A673 (cell line): ENCODE measurements at regions not wholly inside any gene's neighbourhood (a gene's known extent, or its start where the extent isn't known, plus 50 kb on each side); places are given as distances from the start of the nearest gene placed in this dataset.
"Not testable (repeated sequence)": the region's sequence is repeated elsewhere in the genome, so short reads cannot be mapped to it uniquely, and the experiment has no call there.

ENCODE experiments used
- BruUV-seq: library from RNA; stranded (reverse); fragments of 400-500 nt; replicated peaks from 2 replicates; lab custom pipeline; 2021; lab: Mats Ljungman, UMichigan
- CTCF ChIA-PET: fragments of 300-600 bp; sonication (Branson Sonifier 250); formaldehyde crosslinking; loops from one replicate; lab custom pipeline; 2022; ENCODE audit warnings: antibody characterized with exemption; lab: Charles Lee
- POLR2A ChIA-PET: fragments of 300-600 bp; sonication (Branson Sonifier 250); formaldehyde crosslinking; loops from one replicate; lab custom pipeline; 2022; ENCODE audit warnings: antibody characterized with exemption; ENCODE audit not compliant: low non-redundant PET; lab: Charles Lee
- DNase-seq: peaks from one replicate; pipeline ENCODE4 v3.0.0-alpha.2; 2015; ENCODE audit warnings: low spot score
- H3K27ac ChIP-seq: fragments of 200-600 bp; sonication (generic); 2 replicates; pipeline ENCODE4 v1.5.1; 2016; ENCODE audit warnings: mixed run types, low read depth, mild to moderate bottlenecking, mixed read lengths, antibody characterized with exemption, low read length; ENCODE audit not compliant: poor library complexity, severe bottlenecking
- H3K27me3 ChIP-seq: fragments of 200-600 bp; sonication (generic); replicated peaks from 2 replicates; pipeline ENCODE4 v1.6.1; 2017; ENCODE audit warnings: mixed run types, low read depth, mild to moderate bottlenecking, mixed read lengths, antibody characterized with exemption, low read length; ENCODE audit not compliant: insufficient read depth, poor library complexity
- H3K36me3 ChIP-seq: fragments of 200-600 bp; sonication (generic); 2 replicates; pipeline ENCODE4 v1.6.1; 2016; ENCODE audit warnings: mixed run types, mild to moderate bottlenecking, mixed read lengths, antibody characterized with exemption, low read length; ENCODE audit not compliant: insufficient read depth, poor library complexity, severe bottlenecking
- H3K4me1 ChIP-seq: fragments of 200-600 bp; sonication (generic); 2 replicates; pipeline ENCODE4 v1.6.1; 2017; ENCODE audit warnings: mixed run types, mild to moderate bottlenecking, mixed read lengths, antibody characterized with exemption, low read length; ENCODE audit not compliant: insufficient read depth, poor library complexity, severe bottlenecking
- H3K4me3 ChIP-seq: fragments of 200-600 bp; sonication (generic); 2 replicates; pipeline ENCODE4 v1.5.1; 2016; ENCODE audit warnings: low read depth, mixed run types, mild to moderate bottlenecking, mixed read lengths, low read length; ENCODE audit not compliant: poor library complexity, severe bottlenecking
- H3K9me3 ChIP-seq: fragments of 200-600 bp; sonication (generic); 2 replicates; pipeline ENCODE4 v1.6.1; 2016; ENCODE audit warnings: mixed run types, low read depth, mild to moderate bottlenecking, mixed read lengths, antibody characterized with exemption, low read length; ENCODE audit not compliant: poor library complexity, severe bottlenecking
- EZH2 ChIP-seq: fragments of 200-600 bp; sonication (generic); IDR thresholded peaks from 2 replicates; pipeline ENCODE4 v1.6.1; 2017; ENCODE audit warnings: borderline replicate concordance, low read depth, mild to moderate bottlenecking, mixed read lengths, antibody characterized with exemption, low read length; ENCODE audit not compliant: poor library complexity, severe bottlenecking
- intact Hi-C: fragments of 100-400 bp; cut with micrococcal nuclease; formaldehyde crosslinking; loops from one replicate; pipeline ENCODE4 v1.10.0; 2022; ENCODE audit not compliant: unreplicated experiment
- TF ChIP-seq, protein P1 (sequence below): fragments of 300-800, 200-600 bp; sonication (generic); conservative IDR thresholded peaks from 2 replicates; pipeline ENCODE4 v1.5.1; 2017; ENCODE audit warnings: low read depth, mild to moderate bottlenecking, antibody characterized with exemption, low read length, moderate library complexity, mixed read lengths

DNA sequence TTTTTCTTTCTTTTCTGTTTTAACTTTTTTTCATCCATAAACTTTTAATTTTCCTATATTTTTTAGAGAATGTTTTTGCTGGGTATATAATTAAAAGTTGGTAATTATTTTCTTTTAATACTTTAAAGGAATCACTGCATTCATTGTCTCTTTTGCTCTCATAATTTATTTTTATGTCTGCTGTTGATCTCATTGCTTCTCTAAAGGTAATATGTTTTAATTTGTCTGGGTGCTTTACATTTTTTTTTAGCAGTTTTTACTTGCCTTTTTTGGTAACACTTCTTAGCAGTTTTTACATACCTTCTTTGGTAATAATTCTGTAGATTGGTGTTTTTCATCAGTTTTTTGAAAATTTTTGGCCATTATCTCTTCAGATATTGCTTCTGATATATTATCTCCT, 89.4 kb upstream of the BMAL1 start:
- H3K4me1 ChIP-seq: no peaks in the 10 kb centered on the region
- H3K27ac ChIP-seq: no peak overlapping the region
- TF ChIP-seq, protein P1, sequence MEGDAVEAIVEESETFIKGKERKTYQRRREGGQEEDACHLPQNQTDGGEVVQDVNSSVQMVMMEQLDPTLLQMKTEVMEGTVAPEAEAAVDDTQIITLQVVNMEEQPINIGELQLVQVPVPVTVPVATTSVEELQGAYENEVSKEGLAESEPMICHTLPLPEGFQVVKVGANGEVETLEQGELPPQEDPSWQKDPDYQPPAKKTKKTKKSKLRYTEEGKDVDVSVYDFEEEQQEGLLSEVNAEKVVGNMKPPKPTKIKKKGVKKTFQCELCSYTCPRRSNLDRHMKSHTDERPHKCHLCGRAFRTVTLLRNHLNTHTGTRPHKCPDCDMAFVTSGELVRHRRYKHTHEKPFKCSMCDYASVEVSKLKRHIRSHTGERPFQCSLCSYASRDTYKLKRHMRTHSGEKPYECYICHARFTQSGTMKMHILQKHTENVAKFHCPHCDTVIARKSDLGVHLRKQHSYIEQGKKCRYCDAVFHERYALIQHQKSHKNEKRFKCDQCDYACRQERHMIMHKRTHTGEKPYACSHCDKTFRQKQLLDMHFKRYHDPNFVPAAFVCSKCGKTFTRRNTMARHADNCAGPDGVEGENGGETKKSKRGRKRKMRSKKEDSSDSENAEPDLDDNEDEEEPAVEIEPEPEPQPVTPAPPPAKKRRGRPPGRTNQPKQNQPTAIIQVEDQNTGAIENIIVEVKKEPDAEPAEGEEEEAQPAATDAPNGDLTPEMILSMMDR: no peak
- no peak for TF ChIP-seq EZH2
- ChIA-PET POLR2A (no interaction called here), CTCF (no interaction called here)
- intact Hi-C loops: no loop called here
- H3K4me3 ChIP-seq: no peak overlapping the region
- no peaks in the 10 kb centered on the region for H3K27me3 ChIP-seq
- BruUV-seq: no TSS peak
- H3K9me3 ChIP-seq: peaks cover 6% of the 10 kb centered on the region
- DNase-seq: no peak
- H3K36me3 ChIP-seq: no peaks in the 10 kb centered on the region

DNA sequence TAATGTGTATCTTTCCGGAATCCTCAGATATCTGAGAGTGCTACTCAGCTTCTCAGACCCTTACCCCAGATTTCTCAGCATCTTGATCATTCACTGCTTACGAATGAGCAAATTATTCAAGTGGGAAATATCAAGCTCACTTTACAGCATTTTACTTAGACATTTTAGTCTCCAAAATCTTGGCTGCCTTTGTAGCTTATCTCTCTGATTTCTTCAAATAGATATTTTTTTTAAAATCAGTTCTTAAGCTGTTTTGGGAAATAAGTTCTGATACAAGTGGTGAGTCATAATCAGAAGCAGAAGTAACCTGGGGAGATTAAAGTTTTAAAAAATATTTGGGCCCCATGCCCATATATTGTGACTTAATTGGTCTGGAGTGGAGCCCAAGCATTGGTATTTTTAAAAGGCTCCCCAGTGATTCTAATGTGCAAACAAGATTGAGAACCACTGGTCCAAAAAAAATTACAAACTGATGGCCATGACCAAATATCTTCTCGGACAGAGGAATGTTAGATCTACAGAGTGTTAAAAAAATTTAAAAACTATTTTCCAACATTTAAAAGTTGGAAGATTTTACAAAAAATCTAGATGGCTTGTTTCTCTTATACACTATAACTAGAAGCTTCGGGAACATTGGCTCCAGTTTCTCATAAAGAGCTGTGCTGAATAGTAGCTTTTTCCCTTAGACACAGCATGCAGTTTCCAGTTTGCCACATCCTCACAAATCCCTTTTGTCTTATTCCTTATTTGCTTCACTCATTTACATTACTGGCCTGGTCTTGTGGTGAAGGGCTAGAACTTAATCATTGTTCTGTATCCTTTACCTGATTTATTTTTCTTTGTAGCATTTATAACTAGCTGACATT, 87.8 kb upstream of the BMAL1 start:
- peaks cover 6% of the 10 kb centered on the region for H3K9me3 ChIP-seq
- no peaks in the 10 kb centered on the region for H3K4me1 ChIP-seq
- no peak overlapping the region for H3K27ac ChIP-seq
- no peak overlapping the region for H3K4me3 ChIP-seq
- DNase-seq: no peak
- BruUV-seq: no TSS peak
- no peaks in the 10 kb centered on the region for H3K27me3 ChIP-seq
- H3K36me3 ChIP-seq: no peaks in the 10 kb centered on the region
- POLR2A ChIA-PET: no interaction called here
- CTCF ChIA-PET: no interaction called here
- TF ChIP-seq, protein P1: no peak
- no peak for TF ChIP-seq EZH2
- intact Hi-C loops: no loop called here

DNA sequence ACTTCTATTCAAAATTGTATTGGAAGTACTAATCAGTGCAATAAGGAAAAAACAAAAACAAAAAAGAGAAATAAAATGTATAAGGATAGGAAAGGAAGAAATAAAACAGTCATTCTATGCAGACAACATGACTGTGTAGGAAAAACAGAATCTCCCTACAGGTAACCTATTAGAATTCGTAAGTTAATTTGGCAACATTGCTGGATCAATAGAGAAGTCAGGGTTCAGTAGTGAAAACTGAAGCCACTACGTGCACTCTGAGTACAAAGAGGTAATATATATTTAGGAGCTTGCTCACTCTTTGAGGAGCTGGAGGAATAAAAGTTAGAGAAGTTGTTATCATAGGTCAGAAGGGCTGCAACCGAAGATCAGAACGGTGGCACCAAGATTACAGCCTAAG, 84.0 kb upstream of the BMAL1 start:
- Histone ChIP-seq H3K4me3 (no peak overlapping the region), H3K27me3 (no peaks in the 10 kb centered on the region), H3K9me3 (peaks cover under 1% of the 10 kb centered on the region), H3K36me3 (no peaks in the 10 kb centered on the region), H3K27ac (no peak overlapping the region), H3K4me1 (no peaks in the 10 kb centered on the region)
- no TSS peak for BruUV-seq
- TF ChIP-seq, protein P1: no peak
- no peak for TF ChIP-seq EZH2
- DNase-seq: no peak
- ChIA-PET POLR2A (no interaction called here), CTCF (no interaction called here)
- intact Hi-C loops: no loop called here

DNA sequence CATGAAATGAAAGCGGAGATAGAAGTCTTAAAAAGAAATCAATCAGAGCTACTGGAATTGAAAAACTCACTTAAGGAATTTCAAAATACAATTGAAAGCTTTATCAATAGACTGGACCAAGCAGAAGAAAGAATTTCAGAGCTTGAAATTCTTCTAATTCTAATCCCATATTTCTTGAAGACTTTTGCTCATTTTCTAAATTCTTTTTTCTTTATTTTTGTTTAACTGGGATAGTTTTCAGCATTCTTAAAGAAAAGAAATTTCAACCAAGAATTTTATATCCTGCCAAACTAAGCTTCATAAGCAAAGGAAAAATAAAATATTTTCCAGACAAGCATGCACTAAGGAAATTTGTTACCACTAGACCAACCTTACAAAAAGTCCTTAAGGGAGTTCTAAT, 80.2 kb upstream of the BMAL1 start:
- H3K4me3 ChIP-seq, POLR2A ChIA-PET, CTCF ChIA-PET, H3K9me3 ChIP-seq, H3K27me3 ChIP-seq, DNase-seq, BruUV-seq, H3K4me1 ChIP-seq, H3K27ac ChIP-seq, H3K36me3 ChIP-seq, intact Hi-C loops: not testable (repeated sequence)
